HCT116 (cell line): ENCODE measurements at regions not wholly inside any gene's neighbourhood (a gene's known extent, or its start where the extent isn't known, plus 50 kb on each side); places are given as distances from the start of the nearest gene placed in this dataset.

ENCODE experiments used
- ATAC-seq: fragments of 200-7000 bp; cut with Tn5 transposase; 2 replicates; pipeline ENCODE4 v1.9.1; 2020; ENCODE audit warnings: mild to moderate bottlenecking, moderate library complexity
- BruUV-seq: library from RNA; stranded (reverse); fragments of 400-500 nt; replicated peaks from 2 replicates; lab custom pipeline; 2021; lab: Mats Ljungman, UMichigan
- CTCF ChIA-PET: fragments of 300-600 bp; sonication (Branson Sonifier 250); formaldehyde crosslinking; loops from one replicate; lab custom pipeline; 2021; ENCODE audit warnings: antibody characterized with exemption; lab: Charles Lee
- POLR2A ChIA-PET: fragments of 300-600, 350-600 bp; sonication (Branson Sonifier 250); formaldehyde crosslinking; loops from one replicate; lab custom pipeline; 2021; ENCODE audit warnings: antibody characterized with exemption; lab: Charles Lee
- RAD21 ChIA-PET, 2 experiments: fragments of 300-600 bp; sonication (Branson Sonifier 250); formaldehyde crosslinking; loops; one replicate each; lab custom pipeline; 2023; ENCODE audit warnings: low total read pairs in 2 of 2; ENCODE audit not compliant: uncharacterized antibody in 2 of 2, unreplicated experiment in 2 of 2, low non-redundant PET in 1 of 2; lab: Charles Lee
- DNase-seq: peaks from one replicate; pipeline ENCODE4 v3.0.0-alpha.2; 2010; ENCODE audit warnings: low read depth, low spot score
- H2AFZ ChIP-seq: fragments of 200-600 bp; shearing (Covaris generic), sonication (generic); 2 replicates; pipeline ENCODE4 v1.6.1; 2017; ENCODE audit warnings: low read depth, mixed run types, mixed read lengths, antibody characterized with exemption, low read length; ENCODE audit not compliant: poor library complexity, severe bottlenecking
- H3K27ac ChIP-seq: 2 replicates; pipeline ENCODE4 v1.5.1; 2012; ENCODE audit warnings: low read depth, low read length
- H3K27me3 ChIP-seq: fragments of 200-600 bp; sonication (generic); 2 replicates; pipeline ENCODE4 v1.6.1; 2016; ENCODE audit warnings: mixed run types, low read length, mixed read lengths; ENCODE audit not compliant: insufficient read depth
- H3K36me3 ChIP-seq, 2 experiments: fragments of 200-500 bp in 1 of 2; fragments of 200-600 bp in 1 of 2; sonication (Bioruptor generic) in 1 of 2; sonication (generic) in 1 of 2; 2 replicates each; pipeline versions ENCODE4 v1.5.1 to v1.6.1; 2014 to 2016; ENCODE audit warnings: low read length in 2 of 2, inconsistent platforms in 1 of 2, mixed read lengths in 1 of 2, mixed run types in 1 of 2; ENCODE audit not compliant: insufficient read depth in 2 of 2, control insufficient read depth in 1 of 2
- H3K4me1 ChIP-seq, 2 experiments: fragments of 200-600 bp in 1 of 2; sonication (generic) in 1 of 2; 2 replicates each; pipeline versions ENCODE4 v1.5.1 to v1.6.1; 2012 to 2017; ENCODE audit warnings: low read length in 2 of 2, inconsistent platforms in 1 of 2, mild to moderate bottlenecking in 1 of 2, mixed read lengths in 1 of 2, mixed run types in 1 of 2, moderate library complexity in 1 of 2; ENCODE audit not compliant: insufficient read depth in 2 of 2, control insufficient read depth in 1 of 2
- H3K4me2 ChIP-seq: fragments of 200-600 bp; sonication (generic); 2 replicates; pipeline ENCODE4 v1.6.1; 2017; ENCODE audit warnings: mixed run types, low read length, mixed read lengths
- H3K4me3 ChIP-seq, 2 experiments: fragments of 200-600 bp in 1 of 2; sonication (generic) in 1 of 2; replicated peaks in 1 of 2; 2 replicates each; pipeline ENCODE4 v1.5.1; 2011 to 2016; ENCODE audit warnings: low read length in 2 of 2, control low read depth in 1 of 2, low read depth in 1 of 2, mild to moderate bottlenecking in 1 of 2, mixed read lengths in 1 of 2, mixed run types in 1 of 2
- H3K79me2 ChIP-seq: fragments of 200-600 bp; sonication (generic); 2 replicates; pipeline ENCODE4 v1.6.1; 2017; ENCODE audit warnings: mild to moderate bottlenecking, mixed run types, low read length, moderate library complexity, mixed read lengths; ENCODE audit not compliant: insufficient read depth
- H3K9ac ChIP-seq: fragments of 200-600 bp; sonication (generic); 2 replicates; pipeline ENCODE4 v1.6.1; 2016; ENCODE audit warnings: low read length, mixed read lengths
- H3K9me2 ChIP-seq: fragments of 200-600 bp; sonication (generic), shearing (Covaris generic); 2 replicates; pipeline ENCODE4 v1.6.1; 2017; ENCODE audit warnings: mixed run types, mild to moderate bottlenecking, moderate library complexity; ENCODE audit not compliant: insufficient read depth
- H3K9me3 ChIP-seq, 2 experiments: fragments of 200-500 bp in 1 of 2; fragments of 200-600 bp in 1 of 2; sonication (Bioruptor generic) in 1 of 2; sonication (generic) in 1 of 2; 2 replicates each; pipeline ENCODE4 v1.6.1; 2014 to 2017; ENCODE audit warnings: low read length in 2 of 2, mixed read lengths in 2 of 2, inconsistent platforms in 1 of 2, low read depth in 1 of 2, mild to moderate bottlenecking in 1 of 2, mixed run types in 1 of 2, moderate library complexity in 1 of 2; ENCODE audit not compliant: control insufficient read depth in 1 of 2, insufficient read depth in 1 of 2
- H4K20me1 ChIP-seq: fragments of 200-600 bp; sonication (generic), shearing (Covaris generic); 2 replicates; pipeline ENCODE4 v1.6.1; 2017; ENCODE audit warnings: mixed run types, mild to moderate bottlenecking, moderate library complexity; ENCODE audit not compliant: insufficient read depth
- CBX3 ChIP-seq: IDR thresholded peaks from 2 replicates; pipeline ENCODE4 v1.6.1; 2012; ENCODE audit warnings: low read depth
- CEBPB ChIP-seq: IDR thresholded peaks from 2 replicates; pipeline ENCODE4 v1.6.1; 2012; ENCODE audit warnings: low read depth
- EGR1 ChIP-seq: IDR thresholded peaks from 2 replicates; pipeline ENCODE4 v1.6.1; 2012; ENCODE audit warnings: low read depth
- ELF1 ChIP-seq: IDR thresholded peaks from 2 replicates; pipeline ENCODE4 v1.6.1; 2012; ENCODE audit warnings: low read depth, borderline replicate concordance
- EZH2 ChIP-seq: fragments of 200-600 bp; sonication (generic); IDR thresholded peaks from 2 replicates; pipeline ENCODE4 v1.6.1; 2017; ENCODE audit warnings: antibody characterized with exemption, mixed run types
- EZH2phosphoT487 ChIP-seq: fragments of 200-600 bp; IDR thresholded peaks from 2 replicates; pipeline ENCODE4 v1.6.1; 2018; ENCODE audit warnings: antibody characterized with exemption, borderline replicate concordance
- FOSL1 ChIP-seq: IDR thresholded peaks from 2 replicates; pipeline ENCODE4 v1.6.1; 2012; ENCODE audit warnings: low read depth
- JUND ChIP-seq: IDR thresholded peaks from 2 replicates; pipeline ENCODE4 v1.6.1; 2012
- POLR2A ChIP-seq: IDR thresholded peaks from 2 replicates; pipeline ENCODE4 v1.7.0; 2011; ENCODE audit warnings: borderline replicate concordance; ENCODE audit not compliant: insufficient read depth, insufficient read length; ENCODE audit errors: extremely low read depth
- RAD21 ChIP-seq: IDR thresholded peaks from 2 replicates; pipeline ENCODE4 v1.6.1; 2012; ENCODE audit warnings: low read depth, mild to moderate bottlenecking
- SIN3A ChIP-seq: IDR thresholded peaks from 2 replicates; pipeline ENCODE4 v1.6.1; 2012; ENCODE audit warnings: low read depth
- SP1 ChIP-seq: IDR thresholded peaks from 2 replicates; pipeline ENCODE4 v1.6.1; 2012; ENCODE audit warnings: low read depth
- SRF ChIP-seq: IDR thresholded peaks from 2 replicates; pipeline ENCODE4 v1.6.1; 2012; ENCODE audit warnings: low read depth
- TCF7L2 ChIP-seq: IDR thresholded peaks from 2 replicates; pipeline ENCODE4 v1.7.0; 2011; ENCODE audit warnings: borderline replicate concordance, inconsistent platforms; ENCODE audit not compliant: insufficient read depth, insufficient read length; ENCODE audit errors: extremely low read depth
- YY1 ChIP-seq: IDR thresholded peaks from 2 replicates; pipeline ENCODE4 v1.6.1; 2011; ENCODE audit warnings: low read length, low read depth, moderate library complexity, mild to moderate bottlenecking; ENCODE audit not compliant: insufficient replicate concordance; ENCODE audit errors: extremely low read depth
- ZFX ChIP-seq: fragments of 450-650 bp; IDR thresholded peaks from 2 replicates; pipeline ENCODE4 v1.6.1; 2017
- ZNF274 ChIP-seq: fragments of 200-500 bp; sonication (Bioruptor generic); IDR thresholded peaks from 2 replicates; pipeline ENCODE4 v1.6.1; 2014; ENCODE audit warnings: mild to moderate bottlenecking, low read depth, low read length, inconsistent platforms
- intact Hi-C: fragments of 100-400 bp; cut with micrococcal nuclease; formaldehyde crosslinking; loops from 2 replicates; pipeline ENCODE4 v1.10.0; 2022
- TF ChIP-seq, protein P1 (sequence below): IDR thresholded peaks from 2 replicates; pipeline ENCODE4 v1.6.1; 2012
- TF ChIP-seq, protein P2 (sequence below): IDR thresholded peaks from 2 replicates; pipeline ENCODE4 v1.6.1; 2012; ENCODE audit warnings: low read depth
- TF ChIP-seq, protein P3 (sequence below), 3 experiments: fragments of 200-600 bp in 1 of 3; sonication (generic) in 1 of 3; IDR thresholded peaks in 2 of 3; conservative IDR thresholded peaks in 1 of 3; 2 replicates each; pipeline ENCODE4 v1.5.1; 2012 to 2017; ENCODE audit warnings: low read depth in 2 of 3, low read length in 2 of 3, antibody characterized with exemption in 1 of 3, borderline replicate concordance in 1 of 3, control low read depth in 1 of 3, mild to moderate bottlenecking in 1 of 3, mixed read lengths in 1 of 3, mixed run types in 1 of 3, moderate library complexity in 1 of 3; ENCODE audit not compliant: insufficient read depth in 1 of 3

DNA sequence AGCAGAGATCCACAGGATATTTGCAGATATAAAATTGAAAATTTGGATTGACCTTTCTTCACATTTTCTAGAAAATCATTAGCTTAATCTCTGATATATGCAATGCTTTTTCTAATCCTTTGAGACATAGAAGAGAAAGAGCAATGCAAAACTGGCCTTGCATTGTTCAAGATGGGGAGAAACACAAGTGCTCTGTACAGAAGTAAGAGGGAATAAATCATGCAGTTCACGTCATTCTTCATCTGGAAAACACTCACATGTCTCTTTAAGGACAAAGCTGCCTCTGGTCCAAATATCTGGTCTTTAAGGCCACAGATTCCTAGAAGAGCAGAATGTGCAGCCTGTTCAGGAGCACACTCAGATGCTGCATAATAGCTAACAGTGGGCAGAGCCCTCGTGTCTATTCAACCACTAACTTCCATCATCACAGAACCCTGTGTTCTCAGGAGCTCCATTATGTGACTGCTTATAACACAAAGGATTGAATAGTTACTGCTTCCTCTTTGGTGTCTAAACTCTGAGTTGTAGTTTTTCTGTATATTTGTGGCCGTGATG is 277.5 kb downstream of the PLK2 start:
- ATAC-seq (no peak), DNase-seq (no peak)
- POLR2A ChIA-PET: no interaction called here
- no peaks in the 10 kb centered on the region for H3K9me3 ChIP-seq
- H3K4me2 ChIP-seq: no peak overlapping the region
- intact Hi-C loops: no loop called here
- H3K4me1 ChIP-seq: peaks cover 6 to 27% of the 10 kb centered on the region in 2 experiments
- no peaks in the 10 kb centered on the region for H3K36me3 ChIP-seq
- H3K9me2 ChIP-seq: no peaks in the 10 kb centered on the region
- CTCF ChIA-PET: interaction anchor here (0.9 kb wide), 1 partner anchor 403 kb away, joined by 3 read pairs; no protein-coding TSS in a partner anchor
- no peaks in the 10 kb centered on the region for H3K79me2 ChIP-seq
- H3K9ac ChIP-seq: no peak overlapping the region
- no peak overlapping the region for H3K27ac ChIP-seq
- H2AFZ ChIP-seq: no peak overlapping the region
- BruUV-seq: no TSS peak
- RAD21 ChIA-PET: no interaction called here
- H4K20me1 ChIP-seq: no peaks in the 10 kb centered on the region
- H3K27me3 ChIP-seq: no peaks in the 10 kb centered on the region
- H3K4me3 ChIP-seq: no peak overlapping the region
- TF ChIP-seq RAD21 (no peak), EZH2phosphoT487 (no peak), CEBPB (no peak), SP1 (no peak), CBX3 (no peak), EZH2 (no peak), SIN3A (no peak), TCF7L2 (no peak), ZNF274 (no peak), FOSL1 (no peak), JUND (no peak), YY1 (no peak), EGR1 (no peak), POLR2A (no peak), ELF1 (no peak), SRF (no peak), ZFX (no peak)
- TF ChIP-seq, protein P1, sequence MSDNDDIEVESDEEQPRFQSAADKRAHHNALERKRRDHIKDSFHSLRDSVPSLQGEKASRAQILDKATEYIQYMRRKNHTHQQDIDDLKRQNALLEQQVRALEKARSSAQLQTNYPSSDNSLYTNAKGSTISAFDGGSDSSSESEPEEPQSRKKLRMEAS: no peak
- TF ChIP-seq, protein P2, sequence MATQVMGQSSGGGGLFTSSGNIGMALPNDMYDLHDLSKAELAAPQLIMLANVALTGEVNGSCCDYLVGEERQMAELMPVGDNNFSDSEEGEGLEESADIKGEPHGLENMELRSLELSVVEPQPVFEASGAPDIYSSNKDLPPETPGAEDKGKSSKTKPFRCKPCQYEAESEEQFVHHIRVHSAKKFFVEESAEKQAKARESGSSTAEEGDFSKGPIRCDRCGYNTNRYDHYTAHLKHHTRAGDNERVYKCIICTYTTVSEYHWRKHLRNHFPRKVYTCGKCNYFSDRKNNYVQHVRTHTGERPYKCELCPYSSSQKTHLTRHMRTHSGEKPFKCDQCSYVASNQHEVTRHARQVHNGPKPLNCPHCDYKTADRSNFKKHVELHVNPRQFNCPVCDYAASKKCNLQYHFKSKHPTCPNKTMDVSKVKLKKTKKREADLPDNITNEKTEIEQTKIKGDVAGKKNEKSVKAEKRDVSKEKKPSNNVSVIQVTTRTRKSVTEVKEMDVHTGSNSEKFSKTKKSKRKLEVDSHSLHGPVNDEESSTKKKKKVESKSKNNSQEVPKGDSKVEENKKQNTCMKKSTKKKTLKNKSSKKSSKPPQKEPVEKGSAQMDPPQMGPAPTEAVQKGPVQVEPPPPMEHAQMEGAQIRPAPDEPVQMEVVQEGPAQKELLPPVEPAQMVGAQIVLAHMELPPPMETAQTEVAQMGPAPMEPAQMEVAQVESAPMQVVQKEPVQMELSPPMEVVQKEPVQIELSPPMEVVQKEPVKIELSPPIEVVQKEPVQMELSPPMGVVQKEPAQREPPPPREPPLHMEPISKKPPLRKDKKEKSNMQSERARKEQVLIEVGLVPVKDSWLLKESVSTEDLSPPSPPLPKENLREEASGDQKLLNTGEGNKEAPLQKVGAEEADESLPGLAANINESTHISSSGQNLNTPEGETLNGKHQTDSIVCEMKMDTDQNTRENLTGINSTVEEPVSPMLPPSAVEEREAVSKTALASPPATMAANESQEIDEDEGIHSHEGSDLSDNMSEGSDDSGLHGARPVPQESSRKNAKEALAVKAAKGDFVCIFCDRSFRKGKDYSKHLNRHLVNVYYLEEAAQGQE: no peak
- TF ChIP-seq, protein P3, sequence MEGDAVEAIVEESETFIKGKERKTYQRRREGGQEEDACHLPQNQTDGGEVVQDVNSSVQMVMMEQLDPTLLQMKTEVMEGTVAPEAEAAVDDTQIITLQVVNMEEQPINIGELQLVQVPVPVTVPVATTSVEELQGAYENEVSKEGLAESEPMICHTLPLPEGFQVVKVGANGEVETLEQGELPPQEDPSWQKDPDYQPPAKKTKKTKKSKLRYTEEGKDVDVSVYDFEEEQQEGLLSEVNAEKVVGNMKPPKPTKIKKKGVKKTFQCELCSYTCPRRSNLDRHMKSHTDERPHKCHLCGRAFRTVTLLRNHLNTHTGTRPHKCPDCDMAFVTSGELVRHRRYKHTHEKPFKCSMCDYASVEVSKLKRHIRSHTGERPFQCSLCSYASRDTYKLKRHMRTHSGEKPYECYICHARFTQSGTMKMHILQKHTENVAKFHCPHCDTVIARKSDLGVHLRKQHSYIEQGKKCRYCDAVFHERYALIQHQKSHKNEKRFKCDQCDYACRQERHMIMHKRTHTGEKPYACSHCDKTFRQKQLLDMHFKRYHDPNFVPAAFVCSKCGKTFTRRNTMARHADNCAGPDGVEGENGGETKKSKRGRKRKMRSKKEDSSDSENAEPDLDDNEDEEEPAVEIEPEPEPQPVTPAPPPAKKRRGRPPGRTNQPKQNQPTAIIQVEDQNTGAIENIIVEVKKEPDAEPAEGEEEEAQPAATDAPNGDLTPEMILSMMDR (IDR thresholded peaks at IDR 0.05 in 2 of 3, conservative IDR thresholded peaks at IDR 0.05 in 1 of 3; ENCODE audit: borderline replicate concordance in 1 of 3, insufficient read depth in 1 of 3, low read depth in 2 of 3, low read length in 2 of 3): no peak
